ENCODE measurements at regions not wholly inside any gene's neighbourhood (a gene's known extent, or its start where the extent isn't known, plus 50 kb on each side); places are given as distances from the start of the nearest gene placed in this dataset.

DNA sequence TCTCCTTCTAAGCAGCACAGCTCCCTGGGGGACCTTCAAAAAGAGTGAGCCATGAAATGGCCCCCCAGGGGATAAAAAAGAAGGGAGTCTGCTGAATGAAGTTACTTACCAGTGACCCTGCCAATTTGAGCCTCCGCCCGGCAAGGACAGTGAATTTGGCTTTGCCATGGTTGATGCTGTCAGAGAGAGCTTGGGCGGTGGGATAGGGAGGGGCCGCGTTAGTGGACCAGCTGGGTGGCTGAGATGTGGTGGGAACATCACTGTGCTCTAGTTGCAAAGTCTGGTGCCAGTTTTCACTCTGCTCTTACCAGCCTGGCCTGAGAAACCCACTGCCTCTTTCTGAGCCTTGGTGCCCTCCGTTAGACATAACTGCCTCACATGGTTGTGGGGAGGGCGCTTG, 114.6 kb downstream of the MRM1 start:
- Histone ChIP-seq H3K9me3 (no peaks in the 10 kb centered on the region), H3K27ac (no peak overlapping the region), H3K27me3 (peaks cover 0 to 43% (median 24%) of the 10 kb centered on the region in 7 donors), H3K36me3 (no peaks in the 10 kb centered on the region), H3K4me1 (no peaks in the 10 kb centered on the region), H3K4me3 (no peak overlapping the region)
- intact Hi-C loops (cut with DNase I): no loop called here
- 86 to 90% methylated on average over 7 of the region's 7 CpGs for WGBS, 2 donors
- TF ChIP-seq, protein P1, sequence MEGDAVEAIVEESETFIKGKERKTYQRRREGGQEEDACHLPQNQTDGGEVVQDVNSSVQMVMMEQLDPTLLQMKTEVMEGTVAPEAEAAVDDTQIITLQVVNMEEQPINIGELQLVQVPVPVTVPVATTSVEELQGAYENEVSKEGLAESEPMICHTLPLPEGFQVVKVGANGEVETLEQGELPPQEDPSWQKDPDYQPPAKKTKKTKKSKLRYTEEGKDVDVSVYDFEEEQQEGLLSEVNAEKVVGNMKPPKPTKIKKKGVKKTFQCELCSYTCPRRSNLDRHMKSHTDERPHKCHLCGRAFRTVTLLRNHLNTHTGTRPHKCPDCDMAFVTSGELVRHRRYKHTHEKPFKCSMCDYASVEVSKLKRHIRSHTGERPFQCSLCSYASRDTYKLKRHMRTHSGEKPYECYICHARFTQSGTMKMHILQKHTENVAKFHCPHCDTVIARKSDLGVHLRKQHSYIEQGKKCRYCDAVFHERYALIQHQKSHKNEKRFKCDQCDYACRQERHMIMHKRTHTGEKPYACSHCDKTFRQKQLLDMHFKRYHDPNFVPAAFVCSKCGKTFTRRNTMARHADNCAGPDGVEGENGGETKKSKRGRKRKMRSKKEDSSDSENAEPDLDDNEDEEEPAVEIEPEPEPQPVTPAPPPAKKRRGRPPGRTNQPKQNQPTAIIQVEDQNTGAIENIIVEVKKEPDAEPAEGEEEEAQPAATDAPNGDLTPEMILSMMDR (IDR thresholded peaks at IDR 0.05): no peak
- DNase-seq: no peak
- no peak for ATAC-seq

DNA sequence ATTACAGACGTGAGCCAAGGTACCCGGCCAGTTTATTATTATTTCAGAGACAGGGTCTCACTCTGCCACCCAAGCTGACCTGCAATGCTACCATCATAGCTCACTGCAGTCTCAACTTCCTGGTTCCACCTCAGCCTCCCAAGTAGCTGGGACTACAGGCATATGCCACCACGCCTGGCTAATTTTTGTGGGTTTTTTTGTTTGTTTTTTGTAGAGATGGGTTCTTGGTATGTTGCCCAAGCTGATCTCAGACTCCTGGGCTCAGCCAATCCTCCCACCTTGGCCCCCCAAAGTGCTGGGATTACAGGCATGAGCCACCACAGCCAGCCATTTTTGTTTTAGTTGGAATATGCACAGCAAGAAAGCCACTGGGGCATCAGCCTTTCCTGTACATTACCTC, 115.7 kb downstream of the MRM1 start:
- peaks cover 0 to 8% (median 0%) of the 10 kb centered on the region in 9 donors for H3K4me1 ChIP-seq
- H3K27ac ChIP-seq: no peak overlapping the region
- ATAC-seq: no peak
- DNase-seq: no peak
- intact Hi-C loops (cut with DNase I): no loop called here
- H3K27me3 ChIP-seq: peaks cover 0 to 43% (median 25%) of the 10 kb centered on the region in 7 donors
- WGBS, 2 donors: 79 to 81% methylated on average over 3 of the region's 3 CpGs
- TF ChIP-seq, protein P1 (IDR thresholded peaks at IDR 0.05): no peak
- no peaks in the 10 kb centered on the region for H3K9me3 ChIP-seq
- H3K4me3 ChIP-seq: no peak overlapping the region
- H3K36me3 ChIP-seq: no peaks in the 10 kb centered on the region

DNA sequence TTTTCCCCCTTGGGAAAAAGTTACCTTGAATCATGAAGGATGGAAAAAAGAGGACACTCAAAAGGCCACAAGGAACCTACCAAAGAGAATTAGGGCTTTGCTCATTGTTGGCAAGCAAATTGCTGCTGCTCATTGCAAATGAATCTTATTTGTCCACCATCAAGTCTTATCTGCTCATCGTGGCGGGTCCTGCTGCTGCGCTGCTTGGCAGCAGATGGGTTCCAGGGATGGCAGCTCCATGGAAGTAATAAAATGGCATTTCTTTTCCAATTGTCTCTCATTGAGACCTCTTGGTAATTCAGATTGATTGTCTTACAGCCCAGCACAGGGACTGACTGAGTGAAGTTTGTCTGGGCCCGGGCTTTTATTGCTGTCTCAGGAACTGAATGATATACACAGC, 118.7 kb downstream of the MRM1 start:
- Histone ChIP-seq H3K27me3 (peaks cover 0 to 49% (median 21%) of the 10 kb centered on the region in 7 donors), H3K9me3 (no peaks in the 10 kb centered on the region), H3K36me3 (no peaks in the 10 kb centered on the region), H3K4me1 (peaks cover 0 to 16% (median 5%) of the 10 kb centered on the region in 9 donors), H3K4me3 (no peak overlapping the region), H3K27ac (no peak overlapping the region)
- WGBS, 2 donors: 89 to 92% methylated on average over 4 of the region's 4 CpGs
- TF ChIP-seq, protein P1 (IDR thresholded peaks at IDR 0.05): no peak
- no peak for ATAC-seq
- no peak for DNase-seq
- intact Hi-C loops (cut with DNase I): no loop called here

DNA sequence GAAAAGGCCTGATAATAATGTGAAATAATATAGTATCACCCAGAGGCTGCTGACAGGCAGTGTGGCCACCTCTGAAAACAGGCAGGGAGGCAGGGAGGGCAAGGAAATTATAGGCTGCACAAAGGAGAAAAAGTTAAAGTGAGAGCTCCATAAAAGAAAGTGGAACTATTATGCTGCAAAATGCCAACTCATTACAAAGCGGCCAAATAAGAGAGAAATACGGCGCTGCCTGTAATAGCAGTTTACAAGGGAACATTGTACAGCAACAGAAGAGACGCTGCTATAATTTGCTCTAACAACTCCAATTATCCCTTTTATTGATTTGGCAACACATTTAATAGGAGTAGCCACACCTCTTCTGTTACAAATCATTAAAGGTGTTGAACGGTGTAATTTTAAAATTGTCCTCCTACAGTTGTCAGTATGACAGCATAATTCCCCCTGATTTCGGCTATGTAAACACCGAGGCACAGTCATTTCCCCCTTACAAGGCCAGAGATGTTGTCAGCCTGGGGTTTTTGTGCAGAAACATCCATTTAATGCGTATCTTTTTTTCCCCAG, 120.3 kb downstream of the MRM1 start:
- Histone ChIP-seq H3K4me3 (peak overlapping the region in 8 of 10 donors; percentile 23 to 54 (median 47)), H3K27me3 (peaks cover 0 to 39% (median 15%) of the 10 kb centered on the region in 7 donors), H3K9me3 (no peaks in the 10 kb centered on the region), H3K27ac (peak overlapping the region in 1 of 10 donors; percentile 86), H3K4me1 (peaks cover 0 to 16% (median 5%) of the 10 kb centered on the region in 9 donors), H3K36me3 (no peaks in the 10 kb centered on the region)
- no peak for DNase-seq
- 56% methylated on average over 8 of the region's 8 CpGs for WGBS, 2 donors
- TF ChIP-seq, protein P1 (IDR thresholded peaks at IDR 0.05): no peak
- no peak for ATAC-seq
- intact Hi-C loops (cut with DNase I): no loop called here
